HG03442 (cell line): ENCODE measurements at regions not wholly inside any gene's neighbourhood (a gene's known extent, or its start where the extent isn't known, plus 50 kb on each side); places are given as distances from the start of the nearest gene placed in this dataset.
"Not testable (repeated sequence)": the region's sequence is repeated elsewhere in the genome, so short reads cannot be mapped to it uniquely, and the experiment has no call there.

Source experiments
- ATAC-seq: cut with Tn5 transposase; IDR thresholded peaks from one replicate; pipeline ENCODE4 v1.9.1; 2021; ENCODE audit warnings: mild to moderate bottlenecking, moderate library complexity; ENCODE audit not compliant: unreplicated experiment

DNA sequence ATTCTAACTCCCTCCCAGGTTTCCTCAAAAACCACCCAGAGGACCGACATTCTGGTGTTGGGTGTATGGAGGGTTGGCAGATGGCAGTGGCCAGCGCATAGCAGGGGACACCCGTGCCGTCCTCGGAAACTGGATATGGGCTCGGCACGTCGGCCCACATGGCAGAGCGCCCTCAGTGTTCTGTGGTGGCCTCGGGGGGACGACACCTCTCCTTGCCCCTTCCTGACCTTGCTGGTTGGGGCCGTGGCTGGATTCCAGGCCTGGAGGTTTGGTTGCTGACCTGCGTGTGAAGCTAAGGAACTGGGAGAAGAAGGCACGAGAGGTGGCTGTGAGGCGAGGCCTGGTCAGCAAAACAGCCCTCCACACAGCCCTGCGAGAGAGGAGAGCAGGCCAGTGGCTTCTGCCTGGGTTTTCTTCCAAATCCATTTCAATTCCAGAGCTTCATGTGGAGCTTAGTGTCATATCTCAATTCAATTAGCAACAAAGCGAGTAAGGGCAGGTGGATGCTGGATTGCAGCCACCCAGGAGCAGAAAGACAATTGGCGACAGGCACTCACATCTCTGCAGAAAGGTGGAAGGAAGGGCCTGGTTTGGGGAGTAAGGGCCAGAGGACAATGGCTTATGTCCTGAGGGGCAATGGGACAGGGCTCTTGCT is 478.4 kb downstream of the BRD1 start:
- ATAC-seq, result no peak

DNA sequence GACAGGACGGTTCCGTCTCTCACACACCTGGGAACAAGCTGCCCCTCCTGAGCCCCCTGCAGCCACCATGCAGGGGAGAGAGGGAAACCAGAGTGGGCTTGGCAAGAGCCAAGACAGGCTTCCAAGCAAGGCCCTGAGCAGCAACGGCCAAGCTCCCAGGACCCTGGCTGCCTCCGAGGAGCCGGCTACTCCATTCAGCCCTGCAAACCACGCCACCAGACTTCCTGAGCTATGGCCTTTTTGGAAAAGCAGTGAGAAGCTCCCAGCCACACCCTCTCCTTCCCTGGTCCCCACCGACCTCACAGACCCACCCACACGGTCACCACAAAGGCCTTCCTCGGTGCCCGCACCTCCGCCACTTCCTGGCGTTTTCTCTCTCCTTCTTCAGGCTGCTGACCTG is 479.0 kb downstream of the BRD1 start:
- no peak for ATAC-seq

DNA sequence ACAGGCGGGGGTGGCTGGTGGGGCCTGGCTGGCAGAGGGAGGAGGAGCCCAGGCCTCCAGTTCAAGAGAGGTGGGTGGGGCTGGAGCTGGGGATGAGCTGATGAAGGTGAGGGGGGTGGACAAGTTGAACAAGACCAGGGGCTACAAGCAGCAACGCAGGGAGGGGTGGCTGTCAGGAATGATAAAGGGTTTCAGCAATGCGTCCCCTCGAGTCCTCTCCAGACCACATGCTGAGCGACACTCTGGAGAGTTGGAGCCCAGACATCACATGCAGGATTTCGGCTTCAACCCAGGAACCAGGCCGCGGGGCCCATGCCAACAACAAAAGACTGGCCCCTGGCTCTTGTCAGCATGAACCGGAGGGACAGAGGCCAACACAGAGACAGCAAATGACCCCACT is 480.3 kb downstream of the BRD1 start:
- ATAC-seq, result no peak

DNA sequence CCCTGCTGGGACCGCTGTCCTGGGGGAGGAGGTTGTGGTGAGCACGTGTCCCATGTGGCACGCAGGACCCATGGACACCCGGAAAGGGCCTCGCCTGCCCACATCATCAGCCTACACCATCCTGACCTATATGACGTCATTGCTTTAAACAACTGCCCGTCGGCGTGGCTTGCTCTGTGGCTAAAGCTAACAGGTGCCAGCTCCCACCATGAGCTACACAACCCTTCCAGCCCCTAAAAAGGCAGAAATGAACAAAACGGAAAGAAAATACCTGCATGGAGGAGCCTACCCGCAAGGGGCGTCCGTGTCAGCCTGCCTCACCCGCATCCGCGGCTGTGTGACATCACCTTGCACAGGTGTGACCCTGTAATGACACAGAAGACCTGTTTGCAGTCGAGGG is 481.8 kb downstream of the BRD1 start:
- ATAC-seq, result no peak

DNA sequence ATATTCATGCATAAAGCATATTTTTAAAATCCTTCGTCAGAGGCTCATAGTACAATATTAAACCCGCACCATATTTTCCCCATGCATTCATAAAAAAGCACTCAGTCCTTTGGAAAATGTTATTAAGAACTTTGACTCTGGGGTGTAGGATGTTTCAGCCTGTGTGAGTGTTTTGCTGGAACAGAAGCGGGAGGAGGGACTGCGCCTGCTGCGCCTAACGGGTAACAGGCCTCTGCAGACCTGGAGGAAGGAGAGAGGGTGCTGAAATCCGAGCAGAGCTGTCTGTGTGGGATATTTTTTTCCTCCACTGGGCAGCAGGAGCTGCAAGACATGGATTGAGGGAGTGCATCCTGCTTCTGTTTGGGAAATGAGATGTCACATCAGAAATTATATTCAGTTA is 483.0 kb downstream of the BRD1 start:
- no peak for ATAC-seq

DNA sequence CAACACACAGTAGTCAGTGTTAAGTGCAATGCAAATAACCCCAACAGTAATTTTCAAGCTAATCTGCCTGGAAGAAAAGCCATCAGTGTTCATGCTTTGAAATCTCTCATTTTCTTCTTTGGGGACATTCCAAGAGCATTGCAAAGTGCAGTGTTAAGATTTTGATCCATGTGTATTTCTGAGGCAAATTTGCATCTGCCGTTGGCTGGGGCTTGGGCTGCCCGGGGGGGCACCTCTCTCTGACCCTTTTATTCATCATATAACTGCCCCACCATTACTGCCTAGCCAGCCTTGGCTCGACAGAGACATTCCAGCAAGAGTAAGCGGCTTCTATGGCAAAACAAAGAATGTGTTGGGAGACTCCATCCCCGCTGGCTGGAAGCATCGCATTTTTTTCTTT is 483.5 kb downstream of the BRD1 start:
- no peak for ATAC-seq

DNA sequence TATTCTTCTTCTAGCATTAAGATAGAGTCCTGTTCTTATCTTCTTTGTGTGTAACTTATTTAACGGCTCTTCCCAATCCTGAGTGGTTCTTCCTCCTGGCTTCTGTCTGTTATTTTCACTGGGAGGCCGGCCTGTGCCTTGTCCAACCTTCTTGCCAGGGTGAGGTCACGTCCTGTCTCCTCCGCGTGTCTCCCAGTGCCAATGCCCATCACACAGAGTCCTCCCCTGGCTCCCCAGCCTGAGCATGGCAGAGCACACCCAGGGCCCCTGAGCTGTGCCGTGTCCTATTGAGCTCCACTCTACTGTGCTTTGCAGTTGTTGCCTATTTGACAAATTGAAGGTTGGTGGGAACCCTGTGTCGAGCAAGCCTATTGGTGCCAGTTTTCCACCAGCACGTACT is 487.3 kb downstream of the BRD1 start:
- ATAC-seq, result no peak

DNA sequence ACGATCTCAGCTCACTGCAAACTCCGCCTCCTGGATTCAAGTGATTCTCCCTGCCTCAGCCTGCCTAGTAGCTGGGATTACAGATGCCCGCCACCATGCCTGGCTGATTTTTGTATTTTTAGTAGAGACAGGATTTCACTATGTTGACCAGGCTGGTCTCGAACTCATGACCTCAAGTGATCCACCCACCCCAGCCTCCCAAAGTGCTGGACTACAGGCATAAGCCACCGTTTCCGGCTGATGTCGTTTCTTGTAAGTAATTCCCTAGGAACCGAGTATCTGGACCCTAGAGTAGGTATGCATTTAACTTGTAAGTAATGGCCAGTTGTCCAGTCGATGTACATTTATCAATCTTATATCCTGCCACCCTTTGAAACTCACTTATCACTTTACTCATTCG is 491.2 kb downstream of the BRD1 start:
- not testable (repeated sequence) for ATAC-seq

DNA sequence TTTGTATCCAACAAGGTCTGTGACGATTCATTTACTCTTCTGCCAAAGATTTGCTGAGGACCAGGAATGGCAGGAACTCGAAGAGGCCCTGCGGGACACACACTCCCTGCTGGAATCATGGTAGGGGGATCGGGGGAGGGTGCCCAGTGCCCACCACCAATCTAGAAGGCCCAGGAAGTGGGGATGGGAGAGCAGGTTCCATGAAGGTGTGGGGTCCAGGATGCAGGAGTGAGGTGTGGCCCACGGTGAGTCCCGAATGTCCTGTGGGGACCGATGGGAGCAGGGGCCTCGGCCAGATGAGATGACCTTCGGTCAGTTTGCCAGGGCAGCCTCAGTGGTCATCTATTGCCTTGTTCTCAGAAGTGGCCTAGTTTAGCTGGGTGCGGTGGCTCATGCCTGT is 492.7 kb downstream of the BRD1 start:
- ATAC-seq, result no peak

DNA sequence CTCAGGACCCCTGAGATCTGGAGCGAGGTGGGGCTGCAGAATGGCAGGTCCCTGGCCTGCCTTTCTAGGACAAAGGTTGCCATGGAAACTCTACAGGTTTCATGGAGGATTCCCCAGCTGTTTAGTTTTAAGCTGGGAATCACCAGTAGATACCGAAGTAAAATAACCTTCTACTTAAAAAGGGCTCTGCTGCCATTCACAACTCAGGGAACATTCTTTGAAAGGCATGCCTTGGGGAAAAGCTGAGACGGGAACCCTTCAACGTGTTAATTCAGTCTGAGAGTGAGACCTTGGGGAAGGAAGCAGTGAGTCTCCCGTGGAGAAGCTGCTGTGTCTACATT is 493.3 kb downstream of the BRD1 start:
- ATAC-seq, result no peak

DNA sequence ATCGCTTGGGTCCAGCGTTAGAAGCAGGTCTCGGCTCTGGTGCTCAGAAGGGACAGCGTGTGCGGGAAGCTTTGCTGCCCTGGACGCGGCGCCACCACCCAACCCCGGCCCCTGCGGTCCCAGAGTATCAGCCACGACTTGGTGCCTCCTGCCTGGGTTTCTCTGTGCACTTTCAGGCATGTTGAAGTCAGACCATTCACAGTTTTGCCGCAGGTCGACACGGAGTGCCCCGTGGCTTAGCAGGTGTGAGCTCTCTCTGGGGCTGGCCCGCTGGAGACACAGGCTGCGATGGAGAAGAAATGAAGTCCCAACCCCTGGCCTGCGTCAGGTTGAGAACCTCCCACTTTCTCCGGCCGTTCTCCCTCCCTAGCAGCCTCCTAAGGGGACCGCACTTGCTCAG is 494.5 kb downstream of the BRD1 start:
- no peak for ATAC-seq

DNA sequence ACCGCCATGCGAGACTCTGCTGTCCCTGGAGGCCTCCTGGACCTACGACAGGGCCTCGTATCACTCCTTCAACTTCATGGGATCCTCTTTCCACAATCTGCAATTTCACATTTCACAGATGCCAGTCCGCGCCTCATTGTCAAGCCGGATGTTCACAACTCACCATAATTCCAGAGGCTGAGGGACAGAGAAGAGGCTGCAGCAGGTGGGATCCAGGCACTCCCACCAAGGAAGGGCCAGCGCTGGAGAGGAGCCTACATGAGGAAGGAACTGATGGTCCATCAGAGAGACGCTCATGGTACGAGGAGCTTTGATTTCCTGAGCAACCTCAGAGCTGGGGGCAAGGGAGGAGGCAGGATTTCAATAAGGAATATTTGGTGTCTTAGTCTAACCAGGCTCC is 495.0 kb downstream of the BRD1 start:
- ATAC-seq, result no peak

DNA sequence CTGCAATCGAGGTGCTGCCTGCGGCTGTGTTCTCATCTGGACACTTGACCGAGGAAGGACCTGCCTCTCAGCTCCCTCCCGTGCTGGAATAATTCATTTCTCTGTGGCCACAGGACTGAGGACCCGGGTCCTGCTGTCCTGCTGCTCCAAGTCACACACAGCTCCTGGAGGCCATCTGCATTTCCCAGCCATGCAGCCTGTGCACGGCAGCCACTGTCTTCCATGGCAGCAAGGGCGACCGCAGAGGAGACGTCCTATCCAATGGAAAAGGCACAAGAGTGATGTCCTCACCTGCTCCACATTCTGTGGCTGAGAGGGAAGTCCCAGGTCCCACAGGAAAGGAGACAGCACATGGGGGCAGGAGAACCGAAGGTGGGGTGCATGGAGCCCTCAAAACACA is 495.8 kb downstream of the BRD1 start:
- no peak for ATAC-seq

DNA sequence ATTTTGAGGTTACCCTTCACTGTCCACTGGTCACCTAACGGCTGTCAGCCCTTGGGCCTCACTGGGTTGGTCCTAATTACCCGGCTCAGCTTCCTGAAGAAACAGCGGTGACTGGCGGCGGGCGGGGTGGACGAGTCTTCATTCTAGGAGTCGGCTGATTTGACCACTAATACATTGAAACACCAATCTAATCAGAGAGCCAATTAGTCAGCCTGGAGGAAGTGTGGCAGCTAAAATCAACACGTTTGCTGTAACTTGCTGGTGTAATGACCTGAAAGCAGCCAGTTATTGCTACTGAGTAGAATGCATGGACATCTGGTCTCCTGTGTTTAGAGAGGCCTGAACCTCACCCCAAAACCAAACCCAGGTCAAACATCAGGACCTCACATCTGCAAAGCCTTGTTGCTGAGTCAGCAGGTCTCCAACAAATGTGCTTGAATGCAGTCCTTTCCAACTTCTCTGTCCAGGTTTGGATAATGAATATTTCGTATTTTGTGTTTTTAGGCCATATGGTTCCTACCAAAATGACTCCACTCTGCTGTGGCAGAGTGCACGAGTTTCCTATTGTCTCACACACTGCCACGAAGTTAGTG is 496.4 kb downstream of the BRD1 start:
- no peak for ATAC-seq

DNA sequence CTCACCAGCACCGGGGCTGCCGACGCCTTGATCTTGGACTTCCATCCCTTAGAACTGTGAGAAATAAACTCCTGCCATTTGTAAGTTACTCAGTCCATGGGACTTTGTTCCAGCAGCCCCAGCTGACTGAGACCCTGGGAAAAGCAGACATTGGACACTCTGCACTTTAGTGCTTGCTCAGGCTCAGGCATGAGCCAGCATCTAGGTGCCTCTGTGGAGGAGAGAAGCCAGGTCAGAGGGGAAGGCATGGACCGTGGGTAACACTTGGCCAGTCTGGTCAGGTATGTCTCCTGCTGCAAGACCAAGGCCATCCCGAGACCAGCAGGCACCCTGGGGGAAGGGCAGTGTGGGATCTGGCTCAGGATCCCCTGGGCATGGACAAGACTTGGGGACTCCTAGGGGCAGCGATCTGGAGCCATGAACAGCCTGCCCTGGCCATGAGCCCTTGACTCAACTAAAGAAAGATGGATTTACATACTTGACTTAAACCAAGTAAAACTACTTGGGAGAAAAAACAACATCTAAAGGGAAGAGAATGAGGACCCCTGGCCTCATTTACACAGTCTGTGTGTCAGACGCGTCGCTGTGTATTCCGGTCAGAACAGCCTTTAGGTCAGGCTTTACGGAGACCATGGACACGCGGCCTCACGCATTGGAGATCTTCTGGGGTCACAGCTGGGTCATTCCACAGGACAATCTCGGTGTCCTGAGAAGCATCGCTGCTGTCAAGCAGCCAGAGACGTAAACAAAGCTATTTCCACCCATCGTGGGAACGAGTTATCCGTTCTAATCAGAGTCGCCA is 497.1 kb downstream of the BRD1 start:
- ATAC-seq, result no peak

DNA sequence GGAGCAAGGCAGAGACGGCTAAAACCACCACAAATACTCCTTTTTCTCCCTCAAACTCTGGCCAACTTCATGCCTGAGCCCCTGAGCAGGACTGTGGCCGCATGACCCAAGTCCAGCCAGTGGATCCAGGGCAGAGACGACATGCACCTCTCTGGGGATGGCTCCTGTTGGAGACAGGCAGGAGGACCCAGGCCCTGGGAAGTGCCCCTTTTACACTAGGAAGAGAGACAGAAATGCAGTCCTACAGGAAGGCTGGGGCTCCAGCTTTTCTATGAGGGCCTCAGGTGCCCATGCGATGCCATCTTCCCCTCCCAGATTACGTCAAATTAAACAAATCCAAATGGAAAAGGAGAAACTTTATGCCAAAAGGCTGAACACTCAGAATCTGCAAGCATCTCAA is 498.0 kb downstream of the BRD1 start:
- no peak for ATAC-seq

DNA sequence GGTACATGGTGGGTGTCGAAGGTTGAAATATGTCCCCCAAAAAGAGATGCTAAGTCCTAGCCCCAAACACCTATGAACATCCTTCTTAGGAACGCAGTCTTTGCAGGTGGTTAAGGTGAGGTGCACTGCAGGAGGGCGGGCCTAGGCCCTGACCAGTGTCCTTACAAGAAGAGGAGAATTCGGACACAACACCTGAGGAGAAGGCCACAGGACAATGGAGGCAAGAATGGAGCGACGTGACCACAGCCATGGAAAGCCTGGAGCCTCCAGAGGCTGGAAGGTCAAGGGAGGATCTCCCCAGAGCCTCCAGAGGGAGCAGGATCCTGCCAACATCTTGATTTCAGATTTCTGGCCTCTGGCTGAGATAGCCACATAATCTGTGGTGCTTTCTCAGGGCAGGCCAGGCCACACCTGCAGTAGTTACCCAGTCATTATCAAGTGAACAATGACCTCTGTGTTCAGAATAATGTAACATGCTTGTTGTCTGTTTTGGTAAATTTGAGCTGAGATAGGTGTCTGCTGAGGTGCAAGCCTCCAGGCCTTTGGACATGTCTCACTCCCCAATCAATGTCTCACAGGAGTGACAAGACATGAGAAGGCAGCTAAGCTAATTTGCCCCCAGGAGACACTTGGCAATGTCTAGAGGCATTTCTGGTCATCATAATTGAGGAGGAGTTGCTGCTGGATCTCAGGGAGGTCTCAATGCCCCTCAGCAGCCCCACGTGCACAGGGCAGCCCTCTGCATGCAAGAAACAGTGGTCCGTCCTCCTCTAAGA is 498.9 kb downstream of the BRD1 start:
- ATAC-seq, result no peak

DNA sequence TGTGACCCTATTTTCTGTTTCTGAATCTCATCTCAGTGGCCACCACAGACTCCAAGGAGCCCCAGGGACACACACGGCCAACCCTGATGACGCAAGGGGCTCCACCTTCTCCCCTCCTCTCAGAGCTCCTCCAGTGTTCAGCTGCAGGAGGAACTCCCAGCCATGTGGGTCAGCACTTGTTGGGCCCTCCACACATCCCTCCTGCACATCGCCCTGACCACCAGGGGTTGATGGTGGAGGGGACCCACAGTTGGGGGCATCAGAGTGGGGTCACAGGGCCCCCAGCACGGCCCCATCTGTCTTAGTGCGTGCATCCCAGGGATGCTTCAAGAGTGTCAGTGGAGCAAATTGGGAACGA is 499.6 kb downstream of the BRD1 start:
- ATAC-seq, result no peak

DNA sequence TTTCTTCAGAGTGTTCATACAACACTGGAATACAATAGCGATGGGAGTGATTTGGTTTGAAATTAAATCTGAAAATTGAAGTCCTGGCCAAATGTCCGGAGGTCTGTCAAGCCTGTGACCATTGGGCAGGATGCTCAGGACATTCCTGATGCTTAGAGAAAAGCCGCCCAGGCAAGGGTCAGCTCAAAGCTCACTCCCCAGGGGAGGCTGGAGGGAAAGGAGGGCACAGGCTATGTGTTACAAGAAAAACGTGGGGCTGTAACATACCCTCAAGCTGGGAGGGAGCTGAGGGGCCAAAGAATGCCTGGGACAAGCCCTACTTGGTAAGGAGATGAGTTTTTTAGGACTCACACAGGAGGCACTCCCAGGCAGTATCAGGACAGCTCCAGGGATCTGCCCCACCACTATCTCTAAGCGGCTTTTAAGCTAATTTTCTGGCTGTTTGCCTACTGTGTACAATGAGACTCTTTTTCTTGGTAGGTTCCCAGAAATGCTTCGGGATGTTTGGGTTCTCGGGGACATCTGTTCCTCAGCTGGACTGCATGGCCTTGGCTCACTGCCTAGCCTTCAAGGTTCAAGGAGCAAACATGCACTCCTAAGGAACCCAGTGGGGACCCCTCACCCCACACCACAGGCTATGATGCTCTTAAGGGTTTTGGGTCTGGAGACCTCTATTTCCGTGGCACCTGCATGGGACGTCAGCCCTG is 500.1 kb downstream of the BRD1 start:
- no peak for ATAC-seq

DNA sequence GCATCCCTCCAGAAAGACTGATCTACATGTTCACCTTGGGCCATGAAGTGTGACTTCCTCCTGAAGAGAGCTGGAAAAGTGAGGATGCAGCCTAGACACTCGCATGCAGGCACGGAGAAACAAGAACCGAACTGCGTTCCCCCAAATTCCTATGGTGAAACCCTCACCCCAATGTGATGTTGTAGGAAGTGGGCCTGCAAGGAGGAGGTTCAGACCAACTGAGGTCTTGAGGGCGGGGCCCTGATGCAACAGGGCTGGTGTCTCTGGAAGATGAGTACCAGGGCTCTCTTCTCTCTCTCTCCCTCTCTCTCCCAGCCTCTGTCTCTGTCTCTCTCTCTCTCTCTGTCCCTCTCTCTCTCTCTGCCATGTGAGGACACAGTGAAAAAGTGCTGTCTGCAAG is 501.1 kb downstream of the BRD1 start:
- ATAC-seq, result no peak
